Thyroid gland (tissue), 4 donors: ENCODE measurements at regions not wholly inside any gene's neighbourhood (a gene's known extent, or its start where the extent isn't known, plus 50 kb on each side); places are given as distances from the start of the nearest gene placed in this dataset.

Experiments used
- CTCF ChIP-seq, 6 experiments: fragments of 200-600 bp in 3 of 6; fragments of 450-650 bp in 3 of 6; sonication (generic) in 3 of 6; IDR thresholded peaks; one replicate each; pipeline ENCODE4 v1.5.1; 2016 to 2019; ENCODE audit warnings: antibody characterized with exemption in 6 of 6, mild to moderate bottlenecking in 2 of 6, inconsistent platforms in 1 of 6, moderate library complexity in 1 of 6
- POLR2A ChIP-seq, 2 donors: fragments of 450-650 bp; IDR thresholded peaks; one replicate each; pipeline ENCODE4 v1.6.1; 2017; ENCODE audit warnings: antibody characterized with exemption in 2 of 2, mild to moderate bottlenecking in 2 of 2, moderate library complexity in 1 of 2

- TF ChIP-seq CTCF (IDR thresholded peaks at IDR 0.05) = no peak
- TF ChIP-seq POLR2A (IDR thresholded peaks at IDR 0.05) = no peak
These were observed 70.8 kb upstream of the EEPD1 start for GRCh38 chr7:36082216-36082615.
